PC-3 (cell line): ENCODE measurements at regions not wholly inside any gene's neighbourhood (a gene's known extent, or its start where the extent isn't known, plus 50 kb on each side); places are given as distances from the start of the nearest gene placed in this dataset.

Source experiments
- ATAC-seq: fragments of 200-7000 bp; cut with Tn5 transposase; 2 replicates; pipeline ENCODE4 v1.9.1; 2020; ENCODE audit warnings: mild to moderate bottlenecking, moderate library complexity
- BruUV-seq: library from RNA; stranded (reverse); fragments of 400-500 nt; replicated peaks from 2 replicates; lab custom pipeline; 2021; lab: Mats Ljungman, UMichigan
- CTCF ChIA-PET: fragments of 300-600 bp; sonication (Branson Sonifier 250); formaldehyde crosslinking; loops from one replicate; lab custom pipeline; 2022; ENCODE audit warnings: antibody characterized with exemption; lab: Charles Lee
- POLR2A ChIA-PET: fragments of 300-600 bp; sonication (Branson Sonifier 250); formaldehyde crosslinking; loops from one replicate; lab custom pipeline; 2022; ENCODE audit warnings: antibody characterized with exemption; ENCODE audit not compliant: unreplicated experiment; lab: Charles Lee
- DNase-seq: peaks from one replicate; pipeline ENCODE4 v3.0.0-alpha.2; 2015
- H2AFZ ChIP-seq: fragments of 300-600 bp; sonication (generic); 2 replicates; pipeline ENCODE4 v1.6.0; 2016; ENCODE audit warnings: antibody characterized with exemption, low read length
- H3F3A ChIP-seq: fragments of 300-600 bp; sonication (generic); one replicate; pipeline ENCODE4 v1.6.0; 2017; ENCODE audit warnings: antibody characterized with exemption, low read length, control low read depth, mild to moderate bottlenecking; ENCODE audit not compliant: unreplicated experiment
- H3K27ac ChIP-seq: fragments of 300-600 bp; sonication (generic); 2 replicates; pipeline ENCODE4 v1.5.1; 2016; ENCODE audit warnings: mild to moderate bottlenecking, low read length
- H3K27me3 ChIP-seq: fragments of 300-600 bp; sonication (generic); 2 replicates; pipeline ENCODE4 v1.6.1; 2016; ENCODE audit warnings: low read length, mixed read lengths
- H3K36me3 ChIP-seq: fragments of 300-600 bp; sonication (generic); 2 replicates; pipeline ENCODE4 v1.6.1; 2016; ENCODE audit warnings: low read depth, mixed run types, low read length, mixed read lengths
- H3K4me1 ChIP-seq: fragments of 300-600 bp; sonication (generic); 2 replicates; pipeline ENCODE4 v1.5.1; 2016; ENCODE audit warnings: low read length; ENCODE audit not compliant: insufficient read depth
- H3K4me2 ChIP-seq: fragments of 300-600 bp; sonication (generic); 2 replicates; pipeline ENCODE4 v1.6.0; 2016; ENCODE audit warnings: low read length
- H3K4me3 ChIP-seq: fragments of 300-600 bp; sonication (generic); 2 replicates; pipeline ENCODE4 v1.5.1; 2016; ENCODE audit warnings: mild to moderate bottlenecking, low read length, mixed read lengths
- H3K79me2 ChIP-seq: fragments of 300-600 bp; sonication (generic); 2 replicates; pipeline ENCODE4 v1.6.1; 2017; ENCODE audit warnings: low read length, mixed read lengths
- H3K9ac ChIP-seq: fragments of 300-600 bp; sonication (generic); 2 replicates; pipeline ENCODE4 v1.6.0; 2016; ENCODE audit warnings: mild to moderate bottlenecking, low read length
- H3K9me2 ChIP-seq: fragments of 300-600 bp; sonication (generic); replicated peaks from 2 replicates; pipeline ENCODE4 v1.6.1; 2016; ENCODE audit warnings: mixed run types, low read length, mixed read lengths
- H3K9me3 ChIP-seq: fragments of 300-600 bp; sonication (generic); 2 replicates; pipeline ENCODE4 v1.6.1; 2016; ENCODE audit warnings: low read length, mixed read lengths
- H4K20me1 ChIP-seq: fragments of 300-600 bp; sonication (generic); 2 replicates; pipeline ENCODE4 v1.6.1; 2016; ENCODE audit warnings: low read length, mixed read lengths
- EZH2 ChIP-seq: fragments of 300-600 bp; sonication (generic); IDR thresholded peaks from one replicate; pipeline ENCODE4 v1.6.1; 2017; ENCODE audit warnings: antibody characterized with exemption, mild to moderate bottlenecking, low read length; ENCODE audit not compliant: unreplicated experiment
- EZH2phosphoT487 ChIP-seq: fragments of 300-600 bp; sonication (generic); IDR thresholded peaks from 2 replicates; pipeline ENCODE4 v1.6.1; 2018; ENCODE audit warnings: mild to moderate bottlenecking, antibody characterized with exemption, low read length, borderline replicate concordance
- intact Hi-C: fragments of 100-400 bp; cut with micrococcal nuclease; formaldehyde crosslinking; loops from 2 replicates; pipeline ENCODE4 v1.9.0; 2023
- TF ChIP-seq, protein P1 (sequence below): fragments of 300-600 bp; sonication (generic); conservative IDR thresholded peaks from 2 replicates; pipeline ENCODE4 v1.5.1; 2017; ENCODE audit warnings: antibody characterized with exemption, low read depth, mild to moderate bottlenecking, low read length

DNA sequence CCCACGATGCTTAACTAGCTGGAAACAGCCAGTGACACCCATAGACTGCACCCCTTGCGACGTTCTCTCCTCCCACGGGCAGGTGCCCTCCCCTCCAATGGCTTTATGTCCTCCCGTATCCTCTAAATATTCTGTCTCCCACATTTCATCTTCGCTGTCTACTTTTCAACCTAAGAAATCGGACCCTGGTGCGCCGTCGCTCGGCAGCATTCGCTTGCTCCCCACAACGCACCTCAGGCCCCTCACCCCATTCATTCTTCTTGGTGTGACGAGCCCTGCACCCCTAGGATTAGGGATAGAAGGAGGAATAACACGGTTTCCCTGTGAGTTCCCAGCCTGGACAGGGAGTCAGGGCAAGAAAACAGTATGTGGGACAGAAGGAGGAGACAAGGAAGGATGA, 74.3 kb upstream of the FOXQ1 start:
- Histone ChIP-seq H2AFZ (no peak overlapping the region), H4K20me1 (no peaks in the 10 kb centered on the region), H3K27ac (no peak overlapping the region), H3K27me3 (peaks cover 78% of the 10 kb centered on the region), H3K4me2 (no peak overlapping the region), H3K4me1 (no peaks in the 10 kb centered on the region), H3K9me3 (no peaks in the 10 kb centered on the region), H3K9me2 (no peaks in the 10 kb centered on the region), H3K79me2 (no peaks in the 10 kb centered on the region), H3K36me3 (no peaks in the 10 kb centered on the region), H3K9ac (no peak overlapping the region), H3F3A (no peaks in the 10 kb centered on the region), H3K4me3 (no peak overlapping the region)
- no peak for ATAC-seq
- ChIA-PET POLR2A (no interaction called here), CTCF (interaction anchor here (0.6 kb wide), 1 partner anchor 287 kb away, joined by 3 read pairs; no protein-coding TSS in a partner anchor)
- intact Hi-C loops = no loop called here
- BruUV-seq = no TSS peak
- TF ChIP-seq, protein P1, sequence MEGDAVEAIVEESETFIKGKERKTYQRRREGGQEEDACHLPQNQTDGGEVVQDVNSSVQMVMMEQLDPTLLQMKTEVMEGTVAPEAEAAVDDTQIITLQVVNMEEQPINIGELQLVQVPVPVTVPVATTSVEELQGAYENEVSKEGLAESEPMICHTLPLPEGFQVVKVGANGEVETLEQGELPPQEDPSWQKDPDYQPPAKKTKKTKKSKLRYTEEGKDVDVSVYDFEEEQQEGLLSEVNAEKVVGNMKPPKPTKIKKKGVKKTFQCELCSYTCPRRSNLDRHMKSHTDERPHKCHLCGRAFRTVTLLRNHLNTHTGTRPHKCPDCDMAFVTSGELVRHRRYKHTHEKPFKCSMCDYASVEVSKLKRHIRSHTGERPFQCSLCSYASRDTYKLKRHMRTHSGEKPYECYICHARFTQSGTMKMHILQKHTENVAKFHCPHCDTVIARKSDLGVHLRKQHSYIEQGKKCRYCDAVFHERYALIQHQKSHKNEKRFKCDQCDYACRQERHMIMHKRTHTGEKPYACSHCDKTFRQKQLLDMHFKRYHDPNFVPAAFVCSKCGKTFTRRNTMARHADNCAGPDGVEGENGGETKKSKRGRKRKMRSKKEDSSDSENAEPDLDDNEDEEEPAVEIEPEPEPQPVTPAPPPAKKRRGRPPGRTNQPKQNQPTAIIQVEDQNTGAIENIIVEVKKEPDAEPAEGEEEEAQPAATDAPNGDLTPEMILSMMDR = no peak
- TF ChIP-seq EZH2 (no peak), EZH2phosphoT487 (no peak)
- DNase-seq = no peak

DNA sequence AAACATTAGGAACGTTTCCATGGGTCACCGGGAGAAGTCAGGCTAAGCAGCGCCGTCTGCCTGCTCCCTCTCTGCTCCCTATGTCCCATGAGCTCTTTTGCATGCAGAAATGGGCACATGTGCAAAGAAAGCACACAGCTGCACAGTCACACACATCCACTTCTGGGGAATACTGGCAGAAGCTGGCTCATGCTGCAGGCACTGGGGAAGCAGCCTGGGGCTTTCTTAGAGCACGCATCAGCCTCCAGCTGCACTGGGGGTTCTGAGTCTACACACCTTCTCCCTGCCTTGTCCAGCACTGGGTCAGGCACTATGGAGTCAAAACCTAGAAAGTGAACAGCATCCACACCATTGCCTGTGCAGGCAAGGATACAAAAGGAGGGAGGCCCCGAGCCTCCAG, 76.1 kb upstream of the FOXQ1 start:
- intact Hi-C loops = no loop called here
- no peaks in the 10 kb centered on the region for H3K79me2 ChIP-seq
- H3K27me3 ChIP-seq = peaks cover 79% of the 10 kb centered on the region
- DNase-seq (no peak), ATAC-seq (no peak)
- no TSS peak for BruUV-seq
- no peak overlapping the region for H2AFZ ChIP-seq
- CTCF ChIA-PET = interaction anchor here (0.6 kb wide), 1 partner anchor 158 kb away, joined by 4 read pairs; no protein-coding TSS in a partner anchor
- H3K27ac ChIP-seq = no peak overlapping the region
- no peaks in the 10 kb centered on the region for H3K36me3 ChIP-seq
- H3K9me3 ChIP-seq = no peaks in the 10 kb centered on the region
- H3K4me3 ChIP-seq = no peak overlapping the region
- H4K20me1 ChIP-seq = no peaks in the 10 kb centered on the region
- H3F3A ChIP-seq = no peaks in the 10 kb centered on the region
- H3K4me1 ChIP-seq = no peaks in the 10 kb centered on the region
- no peak overlapping the region for H3K9ac ChIP-seq
- TF ChIP-seq EZH2 = no peak
- TF ChIP-seq, protein P1 = no peak
- no peak for TF ChIP-seq EZH2phosphoT487
- no peak overlapping the region for H3K4me2 ChIP-seq
- no peaks in the 10 kb centered on the region for H3K9me2 ChIP-seq
- POLR2A ChIA-PET = no interaction called here

DNA sequence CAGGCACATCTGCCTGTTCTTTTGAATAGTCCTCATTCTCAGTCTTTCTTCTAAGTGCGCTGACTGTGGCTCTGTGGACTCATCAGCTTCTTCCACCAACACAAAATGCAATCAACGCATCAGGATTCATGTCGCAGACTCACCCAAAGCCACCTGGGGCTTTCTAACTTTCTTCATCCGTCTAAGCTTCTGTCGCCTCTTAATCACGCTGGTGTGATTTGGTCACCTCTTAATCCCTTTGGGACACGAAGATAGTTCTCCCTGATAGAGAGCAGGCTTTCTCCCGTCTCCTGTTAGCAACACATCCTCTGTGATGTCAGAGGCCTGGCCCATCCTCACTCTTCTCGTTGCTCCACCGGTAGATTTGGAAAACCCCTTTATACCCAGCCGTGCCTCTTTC, 78.0 kb upstream of the FOXQ1 start:
- Histone ChIP-seq H3K27me3 (peaks cover 83% of the 10 kb centered on the region), H4K20me1 (no peaks in the 10 kb centered on the region), H3K4me1 (no peaks in the 10 kb centered on the region), H3K9ac (no peak overlapping the region), H3K79me2 (no peaks in the 10 kb centered on the region), H3F3A (no peaks in the 10 kb centered on the region), H3K9me2 (no peaks in the 10 kb centered on the region), H3K36me3 (no peaks in the 10 kb centered on the region), H3K4me2 (no peak overlapping the region), H2AFZ (no peak overlapping the region), H3K4me3 (no peak overlapping the region), H3K27ac (no peak overlapping the region), H3K9me3 (no peaks in the 10 kb centered on the region)
- CTCF ChIA-PET = no interaction called here
- intact Hi-C loops = no loop called here
- no peak for ATAC-seq
- TF ChIP-seq EZH2 (no peak), EZH2phosphoT487 (no peak)
- TF ChIP-seq, protein P1 = no peak
- POLR2A ChIA-PET = no interaction called here
- BruUV-seq = no TSS peak
- DNase-seq = no peak
